Thyroid gland (tissue), 4 donors: ENCODE measurements at regions not wholly inside any gene's neighbourhood (a gene's known extent, or its start where the extent isn't known, plus 50 kb on each side); places are given as distances from the start of the nearest gene placed in this dataset.

Source experiments
- CTCF ChIP-seq, 6 experiments: fragments of 200-600 bp in 3 of 6; fragments of 450-650 bp in 3 of 6; sonication (generic) in 3 of 6; IDR thresholded peaks; one replicate each; pipeline ENCODE4 v1.5.1; 2016 to 2019; ENCODE audit warnings: antibody characterized with exemption in 6 of 6, mild to moderate bottlenecking in 2 of 6, inconsistent platforms in 1 of 6, moderate library complexity in 1 of 6
- POLR2A ChIP-seq, 2 donors: fragments of 450-650 bp; IDR thresholded peaks; one replicate each; pipeline ENCODE4 v1.6.1; 2017; ENCODE audit warnings: antibody characterized with exemption in 2 of 2, mild to moderate bottlenecking in 2 of 2, moderate library complexity in 1 of 2

- TF ChIP-seq CTCF (IDR thresholded peaks at IDR 0.05): no peak
- TF ChIP-seq POLR2A (IDR thresholded peaks at IDR 0.05): no peak
These were observed 325.1 kb upstream of the TANK start for GRCh38 chr2:160835166-160835565.
